DOHH2 (cell line): ENCODE measurements at regions not wholly inside any gene's neighbourhood (a gene's known extent, or its start where the extent isn't known, plus 50 kb on each side); places are given as distances from the start of the nearest gene placed in this dataset.

Experiments used
- H3F3A ChIP-seq: fragments of 200-600 bp; sonication (generic), shearing (Covaris generic); 2 replicates; pipeline ENCODE4 v1.6.0; 2016; ENCODE audit warnings: antibody characterized with exemption, mild to moderate bottlenecking; ENCODE audit not compliant: control insufficient read depth, insufficient read depth
- H3K27ac ChIP-seq: fragments of 200-600 bp; sonication (generic); 2 replicates; pipeline ENCODE4 v1.5.1; 2014; ENCODE audit warnings: low read depth, mild to moderate bottlenecking, low read length, moderate library complexity
- H3K27me3 ChIP-seq: fragments of 200-600 bp; sonication (generic); 2 replicates; pipeline ENCODE4 v1.6.1; 2014; ENCODE audit warnings: mild to moderate bottlenecking, low read length, mixed read lengths; ENCODE audit not compliant: control insufficient read depth
- H3K36me3 ChIP-seq: fragments of 200-600 bp; sonication (generic); 2 replicates; pipeline ENCODE4 v1.6.1; 2014; ENCODE audit warnings: mild to moderate bottlenecking, low read length, moderate library complexity, mixed read lengths; ENCODE audit not compliant: control insufficient read depth
- H3K4me1 ChIP-seq: fragments of 200-600 bp; sonication (generic); 2 replicates; pipeline ENCODE4 v1.6.1; 2014; ENCODE audit warnings: mild to moderate bottlenecking, low read length, mixed read lengths; ENCODE audit not compliant: control insufficient read depth
- H3K4me2 ChIP-seq: fragments of 200-600 bp; sonication (generic); 2 replicates; pipeline ENCODE4 v1.6.0; 2014; ENCODE audit warnings: mild to moderate bottlenecking, low read length, moderate library complexity
- H3K4me3 ChIP-seq: fragments of 200-600 bp; sonication (generic); 2 replicates; pipeline ENCODE4 v1.5.1; 2014; ENCODE audit warnings: mild to moderate bottlenecking, low read length, mixed read lengths
- H3K79me2 ChIP-seq: fragments of 200-600 bp; sonication (generic); 2 replicates; pipeline ENCODE4 v1.6.1; 2014; ENCODE audit warnings: mild to moderate bottlenecking, low read length, mixed read lengths; ENCODE audit not compliant: control insufficient read depth
- H3K9me2 ChIP-seq: fragments of 200-600 bp; sonication (generic); replicated peaks from 2 replicates; pipeline ENCODE4 v1.6.1; 2014; ENCODE audit warnings: mild to moderate bottlenecking, low read length, mixed read lengths; ENCODE audit not compliant: control insufficient read depth
- H3K9me3 ChIP-seq: fragments of 200-600 bp; sonication (generic); 2 replicates; pipeline ENCODE4 v1.6.1; 2014; ENCODE audit warnings: antibody characterized with exemption, low read length, mixed read lengths; ENCODE audit not compliant: control insufficient read depth, insufficient read depth
- H4K20me1 ChIP-seq: fragments of 200-600 bp; sonication (generic); 2 replicates; pipeline ENCODE4 v1.6.0; 2014; ENCODE audit warnings: low read depth, mild to moderate bottlenecking, antibody characterized with exemption, low read length, moderate library complexity; ENCODE audit not compliant: control insufficient read depth, insufficient read depth
- CTCF ChIP-seq: fragments of 200-600 bp; sonication (generic); IDR thresholded peaks from one replicate; pipeline ENCODE4 v1.5.1; 2014; ENCODE audit warnings: antibody characterized with exemption, mild to moderate bottlenecking, low read depth, low read length; ENCODE audit not compliant: poor library complexity, severe bottlenecking
- EZH2phosphoT487 ChIP-seq: fragments of 200-600 bp; sonication (generic); IDR thresholded peaks from 2 replicates; pipeline ENCODE4 v1.6.1; 2017; ENCODE audit warnings: borderline replicate concordance, mild to moderate bottlenecking, antibody characterized with exemption, low read length, moderate library complexity, mixed read lengths

- Histone ChIP-seq H3K9me3 (no peaks in the 10 kb centered on the region; the same call in 1 of the 2 replicates), H3K4me3 (no peak overlapping the region), H3K4me2 (no peak overlapping the region), H3K79me2 (no peaks in the 10 kb centered on the region), H3K9me2 (no peaks in the 10 kb centered on the region), H3F3A (no peaks in the 10 kb centered on the region), H3K27me3 (no peaks in the 10 kb centered on the region), H3K4me1 (no peaks in the 10 kb centered on the region), H3K27ac (no peak overlapping the region), H3K36me3 (no peaks in the 10 kb centered on the region), H4K20me1 (no peaks in the 10 kb centered on the region)
- no peak for TF ChIP-seq CTCF
- TF ChIP-seq EZH2phosphoT487 = no peak
These were observed 700.9 kb upstream of the CXADR start for GRCh38 chr21:16811970-16812369.

GRCh38 chr21:16815243-16815642 is 697.6 kb upstream of the CXADR start:
- Histone ChIP-seq H3K9me2 (no peaks in the 10 kb centered on the region), H3K4me2 (no peak overlapping the region), H4K20me1 (no peaks in the 10 kb centered on the region), H3K4me3 (no peak overlapping the region), H3K79me2 (no peaks in the 10 kb centered on the region), H3K27ac (no peak overlapping the region), H3K9me3 (no peaks in the 10 kb centered on the region; the same call in 1 of the 2 replicates), H3K36me3 (no peaks in the 10 kb centered on the region), H3K4me1 (no peaks in the 10 kb centered on the region), H3F3A (no peaks in the 10 kb centered on the region), H3K27me3 (no peaks in the 10 kb centered on the region)
- no peak for TF ChIP-seq EZH2phosphoT487
- no peak for TF ChIP-seq CTCF

- Histone ChIP-seq H3K4me3 (no peak overlapping the region), H3K4me1 (no peaks in the 10 kb centered on the region), H3K4me2 (no peak overlapping the region), H3K9me2 (no peaks in the 10 kb centered on the region), H3K36me3 (no peaks in the 10 kb centered on the region), H4K20me1 (no peaks in the 10 kb centered on the region), H3F3A (no peaks in the 10 kb centered on the region), H3K27me3 (no peaks in the 10 kb centered on the region), H3K79me2 (no peaks in the 10 kb centered on the region), H3K27ac (no peak overlapping the region), H3K9me3 (peaks cover 6% of the 10 kb centered on the region; the same call in 1 of the 2 replicates)
- no peak for TF ChIP-seq EZH2phosphoT487
- TF ChIP-seq CTCF = no peak
These were observed 691.3 kb upstream of the CXADR start for GRCh38 chr21:16821588-16821987.

GRCh38 chr21:16829532-16829931 is 683.3 kb upstream of the CXADR start:
- no peak overlapping the region for H3K4me3 ChIP-seq
- no peaks in the 10 kb centered on the region for H3F3A ChIP-seq
- H3K27ac ChIP-seq = no peak overlapping the region
- H3K4me1 ChIP-seq = no peaks in the 10 kb centered on the region
- H3K27me3 ChIP-seq = no peaks in the 10 kb centered on the region
- H3K9me2 ChIP-seq = no peaks in the 10 kb centered on the region
- H3K4me2 ChIP-seq = no peak overlapping the region
- H3K9me3 ChIP-seq = no peaks in the 10 kb centered on the region
- TF ChIP-seq CTCF = no peak
- TF ChIP-seq EZH2phosphoT487 = no peak
- no peaks in the 10 kb centered on the region for H3K79me2 ChIP-seq
- no peaks in the 10 kb centered on the region for H4K20me1 ChIP-seq
- H3K36me3 ChIP-seq = no peaks in the 10 kb centered on the region
